H4 (cell line): ENCODE measurements at regions not wholly inside any gene's neighbourhood (a gene's known extent, or its start where the extent isn't known, plus 50 kb on each side); places are given as distances from the start of the nearest gene placed in this dataset.

Experiments
- DNase-seq: peaks from one replicate; pipeline ENCODE4 v3.0.0-alpha.2; 2015; ENCODE audit warnings: low spot score

DNA sequence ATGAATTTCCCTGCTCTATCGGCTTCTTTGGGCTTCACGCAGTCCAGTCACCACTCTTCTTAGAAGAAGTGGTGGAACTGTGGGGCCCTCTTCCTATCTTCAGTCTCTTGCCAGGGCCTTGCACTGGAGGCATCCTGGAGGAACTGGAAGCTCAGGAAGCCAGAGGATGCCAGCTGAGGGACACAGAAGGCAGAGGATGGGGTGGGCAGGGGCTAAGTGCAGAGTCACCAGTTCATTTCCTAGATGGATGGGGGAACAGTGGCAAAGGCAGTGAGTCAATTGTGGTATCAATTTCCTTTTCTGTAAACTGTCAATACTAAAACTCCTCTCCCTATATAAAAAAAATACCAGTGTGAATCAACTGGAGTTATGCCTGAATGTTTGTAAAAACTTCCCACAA, 419.7 kb downstream of the KLF12 start:
- no peak for DNase-seq

DNA sequence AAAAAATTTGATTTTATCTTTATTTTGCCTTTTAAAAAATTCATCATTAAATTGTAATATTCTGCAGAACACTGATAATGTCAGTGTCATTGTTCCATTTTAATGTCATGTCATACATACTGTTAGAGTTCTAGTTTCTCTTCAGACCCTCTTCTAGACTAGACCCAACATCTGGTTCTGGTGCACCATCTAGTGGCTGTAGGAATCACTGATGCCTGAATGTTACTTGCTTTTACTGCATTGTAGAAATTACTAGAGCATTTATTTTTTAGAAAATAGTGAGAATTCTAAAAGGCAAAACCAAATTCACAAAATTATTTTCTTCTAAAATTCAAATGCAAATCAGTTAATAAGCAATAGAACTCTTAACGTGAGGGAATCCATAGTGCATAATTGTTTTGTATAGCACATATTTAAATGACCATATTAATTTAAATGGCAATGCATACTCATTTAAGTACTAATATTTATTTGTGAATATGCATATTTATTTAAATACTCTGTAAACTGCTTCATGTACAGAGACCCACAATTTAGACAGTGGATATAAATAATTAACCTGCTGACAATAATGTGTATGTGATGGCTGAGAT, 425.7 kb downstream of the KLF12 start:
- peak; percentile 62 for DNase-seq

- DNase-seq: no peak
Observed at GRCh38 chr13:73704587-73704986, 429.6 kb downstream of the KLF12 start.

DNA sequence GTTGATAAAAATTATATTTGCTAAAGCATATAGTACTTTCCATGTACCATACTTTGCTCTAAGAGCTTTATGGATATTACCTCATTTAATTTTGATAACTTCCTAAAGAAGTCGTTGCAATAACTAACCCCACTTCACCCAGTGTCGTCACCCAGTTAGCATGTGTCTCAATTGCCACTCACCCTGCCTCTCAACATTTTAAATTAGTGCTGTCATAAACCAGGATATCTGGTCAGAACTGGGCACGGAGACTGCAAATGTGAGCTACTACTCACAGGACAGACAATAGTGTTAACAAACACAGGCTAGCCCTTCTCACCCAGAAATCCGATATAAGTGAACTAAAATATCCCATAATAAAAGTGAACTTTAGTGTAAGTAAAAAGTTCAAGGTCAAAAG, 430.6 kb downstream of the KLF12 start:
- no peak for DNase-seq

GRCh38 chr13:73702419-73703071, 431.7 kb downstream of the KLF12 start:
- DNase-seq: no peak

- DNase-seq: no peak
Observed at GRCh38 chr13:73701160-73701559, 433.0 kb downstream of the KLF12 start.

GRCh38 chr13:73698859-73699258, 435.3 kb downstream of the KLF12 start:
- DNase-seq: no peak

DNA sequence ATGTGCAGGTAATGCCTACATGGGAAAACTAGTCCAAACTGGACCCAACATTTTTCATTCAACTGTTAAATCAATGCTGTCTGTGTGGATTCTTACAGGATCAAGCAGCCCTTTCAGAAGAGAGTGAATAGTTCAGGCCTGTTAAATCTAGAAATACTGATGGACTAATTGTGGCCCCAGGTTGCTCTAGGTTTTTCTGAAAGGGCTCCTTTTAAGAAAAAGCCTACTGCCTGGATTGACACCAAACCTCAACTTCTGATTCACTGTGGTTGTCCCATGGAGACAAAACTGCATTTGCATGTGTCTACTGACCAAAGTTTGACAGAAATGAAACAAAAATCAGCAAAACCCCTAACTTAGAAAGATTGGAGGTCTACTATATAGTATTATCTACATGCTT, 437.0 kb downstream of the KLF12 start:
- no peak for DNase-seq

DNA sequence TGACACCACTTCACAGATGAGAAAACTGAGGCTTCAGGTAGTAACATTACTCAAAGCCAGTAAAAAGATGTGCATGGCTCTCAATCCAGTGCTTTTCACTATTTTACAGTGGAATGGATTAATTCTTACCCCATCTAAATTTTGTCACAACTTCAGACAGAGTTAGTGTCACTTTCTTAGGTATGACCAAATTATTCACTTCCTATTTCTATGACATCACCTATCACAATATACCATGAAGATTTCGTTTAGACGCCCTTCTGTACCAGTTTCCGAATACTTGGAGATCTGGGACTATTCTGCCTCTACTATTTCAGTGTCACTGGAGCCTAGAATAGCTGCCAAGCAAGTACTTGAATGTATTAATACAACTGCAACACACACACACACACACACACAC, 437.5 kb downstream of the KLF12 start:
- DNase-seq: no peak

- no peak for DNase-seq
Observed at GRCh38 chr13:73696271-73696670, 437.9 kb downstream of the KLF12 start.

DNA sequence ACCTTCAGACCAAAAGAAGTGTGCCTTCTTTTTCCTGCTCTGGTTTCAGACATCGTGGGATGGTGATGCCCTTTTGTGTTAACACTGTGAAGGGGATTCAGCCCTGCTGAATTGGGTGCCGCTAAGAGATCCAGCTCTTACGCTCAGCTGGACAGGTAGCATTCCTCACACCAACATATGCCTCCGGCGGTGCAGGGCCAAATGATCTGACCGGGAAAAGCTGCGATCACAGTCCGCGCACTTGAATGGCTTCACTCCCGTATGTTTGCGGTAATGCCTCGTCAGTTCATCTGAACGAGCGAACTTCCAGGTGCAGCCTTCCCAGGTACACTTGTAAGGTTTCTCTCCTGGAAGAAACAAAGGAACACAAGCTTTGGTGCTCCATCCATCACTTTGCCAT, 438.9 kb downstream of the KLF12 start:
- no peak for DNase-seq

DNA sequence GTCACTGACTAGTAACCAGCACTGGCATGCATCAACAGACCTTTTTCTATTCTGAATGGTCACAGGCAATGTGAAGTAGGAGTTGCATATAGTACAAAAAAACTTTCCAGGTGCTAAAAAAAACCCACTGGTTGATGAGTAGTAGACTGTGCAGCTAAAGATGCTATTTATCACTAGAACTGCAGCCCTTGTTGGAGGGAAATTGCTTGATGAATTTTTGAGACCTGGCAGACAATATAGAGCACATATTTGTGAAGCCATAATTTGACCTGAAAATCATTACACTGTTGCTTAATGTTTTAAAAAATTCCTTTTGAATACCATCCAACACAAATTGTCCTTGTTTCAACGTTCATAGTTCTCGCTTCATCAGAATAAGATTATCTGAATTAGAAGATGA, 441.0 kb downstream of the KLF12 start:
- no peak for DNase-seq

- no peak for DNase-seq
Observed at GRCh38 chr13:73691891-73692290, 442.3 kb downstream of the KLF12 start.

DNA sequence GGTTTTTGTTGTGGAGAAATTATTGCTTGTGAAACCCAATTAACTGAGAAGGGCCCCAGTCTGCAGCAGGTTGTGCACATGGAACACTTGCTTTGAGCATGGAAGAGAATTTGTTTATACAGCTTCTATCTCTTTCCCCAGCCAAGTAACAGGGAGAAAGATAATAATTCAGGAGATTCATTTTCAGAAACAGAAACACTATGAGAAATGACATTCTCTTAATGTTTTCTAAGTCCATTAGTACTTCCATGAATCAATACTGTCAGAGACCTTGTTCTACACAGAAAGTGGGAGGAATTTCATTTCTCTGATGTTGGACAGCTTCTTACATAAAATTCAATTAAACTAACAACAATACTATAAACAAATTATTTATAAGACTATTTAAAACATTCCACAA, 446.3 kb downstream of the KLF12 start:
- no peak for DNase-seq

- DNase-seq: no peak
Observed at GRCh38 chr13:73687087-73687486, 447.1 kb downstream of the KLF12 start.

- no peak for DNase-seq
Observed at GRCh38 chr13:73684750-73685149, 449.5 kb downstream of the KLF12 start.

DNA sequence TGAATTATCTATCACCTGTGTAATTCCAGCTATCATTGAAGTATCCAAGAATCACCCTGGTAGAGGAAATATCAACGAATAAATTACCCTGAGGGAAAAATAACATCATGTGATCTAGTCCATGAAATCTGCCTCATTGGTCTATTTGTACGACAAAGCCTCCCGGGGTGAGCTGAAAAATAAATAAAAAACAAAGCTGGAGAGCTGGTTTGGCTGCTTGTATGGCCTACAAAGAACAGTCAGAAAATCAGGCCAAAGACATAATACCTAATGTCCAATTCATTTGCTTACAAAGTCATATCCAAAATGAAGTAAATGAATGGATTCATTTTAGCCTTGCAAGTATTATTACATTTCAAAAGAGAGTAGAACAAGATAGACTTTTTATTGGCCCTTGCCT, 449.9 kb downstream of the KLF12 start:
- DNase-seq: no peak

DNA sequence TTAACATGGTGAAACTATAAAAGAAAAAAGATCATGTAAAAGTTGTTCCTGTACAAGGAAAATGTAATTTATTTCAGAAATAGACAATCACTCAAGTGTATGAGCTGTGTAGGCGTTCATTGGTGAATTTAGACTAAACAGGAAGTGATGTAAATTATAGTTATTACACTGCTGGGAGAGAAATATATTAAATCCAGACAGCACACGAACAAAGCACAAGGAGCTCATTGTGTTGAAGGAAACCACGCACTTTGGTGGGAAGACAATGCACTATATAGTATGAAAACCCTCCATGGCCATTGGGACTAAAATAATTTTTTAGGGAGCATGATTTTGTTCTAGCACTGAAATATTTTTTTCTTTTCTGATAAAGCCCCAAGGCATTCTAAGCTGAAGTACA, 450.5 kb downstream of the KLF12 start:
- no peak for DNase-seq

- no peak for DNase-seq
Observed at GRCh38 chr13:73681779-73682178, 452.4 kb downstream of the KLF12 start.

DNA sequence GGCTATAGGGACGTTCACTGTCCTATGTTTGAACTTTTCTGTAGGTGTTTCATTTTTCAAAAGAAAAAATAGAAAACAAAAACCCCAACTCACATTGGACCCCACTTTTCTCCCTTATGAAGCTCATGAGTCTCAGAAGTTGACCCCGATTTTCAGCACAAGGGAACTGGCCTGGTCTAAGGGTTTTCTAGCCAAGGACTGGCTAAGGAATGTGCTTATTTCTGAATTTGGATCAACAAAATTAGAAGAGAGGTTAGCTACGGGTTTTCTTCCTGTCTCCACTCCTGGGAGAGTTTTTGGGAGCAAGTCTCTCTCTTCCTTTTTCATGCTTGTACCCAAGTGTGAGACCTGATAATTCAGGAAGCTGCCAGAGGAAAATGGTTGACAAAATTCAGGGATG, 453.2 kb downstream of the KLF12 start:
- DNase-seq: no peak

DNA sequence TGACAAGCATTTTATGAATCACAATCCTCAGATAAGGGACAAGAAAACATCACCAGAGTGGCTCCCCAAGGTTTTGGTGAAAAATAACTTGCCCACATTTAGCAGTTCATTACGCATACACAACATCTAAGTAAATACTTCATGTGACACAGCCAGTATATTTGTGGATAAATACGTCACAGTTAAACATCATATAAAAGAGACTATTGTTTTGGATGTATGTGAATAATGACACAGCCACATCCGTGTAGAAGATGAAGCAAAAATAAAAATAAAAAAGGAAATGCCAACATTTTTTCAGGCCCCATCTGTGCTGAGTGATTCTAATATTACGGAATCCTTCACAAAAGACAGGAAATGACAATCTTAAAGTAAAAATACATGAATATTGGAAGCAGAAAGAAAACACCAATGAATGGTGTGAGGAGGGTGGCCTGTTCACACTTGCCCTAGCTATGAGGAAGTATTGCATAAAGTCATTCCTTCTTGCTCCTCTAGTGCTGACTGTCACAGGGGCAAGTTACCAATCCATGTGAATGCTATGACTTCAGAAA, 457.1 kb downstream of the KLF12 start:
- DNase-seq: peak; percentile 4

GRCh38 chr13:73676550-73677047, 457.6 kb downstream of the KLF12 start:
- DNase-seq: no peak

GRCh38 chr13:73675821-73676220, 458.4 kb downstream of the KLF12 start:
- DNase-seq: no peak

DNA sequence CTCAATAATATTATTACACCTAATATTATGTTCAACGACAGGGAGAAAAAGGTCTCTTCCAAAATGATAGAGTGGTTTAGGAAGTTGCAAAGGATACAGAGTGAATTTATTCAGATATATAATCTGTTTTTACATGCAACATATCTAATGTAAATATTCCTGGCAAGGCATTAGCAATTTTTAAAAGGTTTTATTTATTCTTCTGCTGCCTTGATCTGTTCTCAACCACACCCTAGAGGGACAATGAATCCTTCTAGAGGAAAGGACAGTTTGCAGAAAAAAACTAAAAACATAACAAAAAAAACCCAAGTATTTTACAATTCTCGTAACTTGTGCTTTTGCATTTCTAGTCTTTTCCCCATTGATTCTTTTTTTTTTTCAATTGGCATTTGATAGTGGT, 459.6 kb downstream of the KLF12 start:
- no peak for DNase-seq
